HG03378 (cell line): ENCODE measurements at regions not wholly inside any gene's neighbourhood (a gene's known extent, or its start where the extent isn't known, plus 50 kb on each side); places are given as distances from the start of the nearest gene placed in this dataset.

Experiments used
- ATAC-seq: cut with Tn5 transposase; IDR thresholded peaks from one replicate; pipeline ENCODE4 v1.9.1; 2021; ENCODE audit warnings: mild to moderate bottlenecking, moderate library complexity; ENCODE audit not compliant: unreplicated experiment

DNA sequence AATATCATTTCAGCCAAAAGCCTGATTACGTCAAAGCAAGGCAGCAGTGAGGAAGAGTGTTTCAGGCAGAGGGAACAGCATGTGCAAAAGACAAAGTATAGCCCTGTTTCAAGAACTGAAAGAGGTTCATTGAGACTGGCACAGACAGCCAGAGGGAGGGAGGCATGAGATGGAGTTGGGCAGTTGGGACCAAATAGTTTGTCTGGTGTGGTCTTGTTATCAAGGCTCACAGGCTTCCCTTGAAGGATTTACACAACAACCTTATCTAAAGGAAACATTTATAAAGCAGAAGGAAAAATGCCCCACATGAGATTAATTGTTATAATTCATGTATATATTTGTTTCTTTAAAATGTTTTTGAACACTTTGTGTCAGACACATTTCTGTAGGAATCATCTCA, 253.3 kb downstream of the DMAC1 start:
- no peak for ATAC-seq

DNA sequence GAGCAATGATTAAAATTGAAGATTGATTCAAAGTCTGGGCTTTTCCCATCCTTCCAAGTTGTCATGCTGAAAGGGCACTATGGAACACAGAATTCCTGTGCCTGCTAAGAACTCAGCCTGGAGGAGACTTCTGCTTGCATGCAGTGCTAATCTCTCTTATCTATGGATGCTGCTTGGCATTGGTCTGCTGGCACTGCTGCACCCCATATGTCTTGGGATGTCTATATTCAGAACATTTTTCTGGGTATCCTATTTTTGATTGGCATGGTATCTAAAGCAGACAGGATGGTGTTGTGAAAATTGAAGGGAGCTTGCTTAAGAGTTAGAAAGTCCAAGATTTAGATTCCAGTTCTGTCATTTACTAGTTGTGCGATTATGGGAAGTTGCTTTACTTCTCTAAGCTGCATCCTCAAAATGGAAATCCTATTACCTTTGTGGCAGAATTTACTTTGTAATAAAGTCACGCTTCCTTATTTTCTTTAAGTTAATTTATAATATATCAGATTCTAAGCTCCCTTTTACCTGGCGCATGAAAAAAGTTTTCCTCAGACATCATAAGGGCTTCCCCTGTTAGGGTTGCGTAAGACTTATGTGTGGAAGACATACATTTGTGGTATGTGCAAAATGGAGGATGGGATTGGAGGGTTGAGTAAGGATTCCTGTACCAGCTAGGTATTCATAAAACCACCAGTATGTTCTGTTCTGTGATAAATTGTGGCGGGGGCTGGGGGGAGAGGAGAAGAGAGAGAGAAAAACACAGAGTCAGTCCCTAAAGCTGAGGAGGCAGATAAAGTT, 254.0 kb downstream of the DMAC1 start:
- ATAC-seq, result no peak

DNA sequence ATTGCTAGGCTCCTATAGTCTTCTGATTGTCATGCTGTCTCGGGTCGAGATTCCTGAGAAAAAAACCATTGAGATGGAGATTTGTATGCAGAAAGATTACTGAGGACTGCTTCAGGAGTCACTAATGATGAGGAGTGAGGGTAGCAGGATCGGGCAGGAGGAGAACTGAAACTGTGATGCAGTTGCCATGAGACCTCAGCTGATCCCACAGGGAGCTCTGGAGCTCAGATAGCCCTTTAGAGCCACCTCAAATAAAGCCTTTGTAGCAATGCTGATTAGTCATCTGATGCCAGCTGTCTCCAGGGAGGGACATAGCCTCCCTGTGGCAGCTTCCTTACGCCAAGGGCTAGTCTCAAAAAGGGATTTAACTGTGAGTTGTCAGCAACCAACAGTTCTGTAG, 256.9 kb downstream of the DMAC1 start:
- ATAC-seq, result no peak

DNA sequence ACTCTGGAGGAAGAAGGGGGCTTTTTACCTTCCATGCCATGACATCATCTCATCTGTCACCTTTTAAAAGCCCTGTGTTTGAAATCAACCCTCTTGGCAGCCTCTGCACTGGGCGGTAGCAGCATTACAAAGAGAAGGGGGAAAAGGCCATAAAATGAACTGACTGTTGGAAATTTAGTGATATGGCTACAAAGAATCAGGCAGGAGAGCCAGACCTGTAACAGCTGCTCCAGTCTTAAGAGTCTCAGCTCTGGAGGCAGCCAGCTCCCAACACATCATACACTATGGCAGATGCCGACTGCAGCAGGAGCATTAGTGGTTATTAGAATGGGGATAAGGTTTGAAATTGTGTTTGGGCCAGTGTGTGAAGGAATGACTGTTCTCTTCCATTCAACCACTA, 257.5 kb downstream of the DMAC1 start:
- ATAC-seq, result no peak

DNA sequence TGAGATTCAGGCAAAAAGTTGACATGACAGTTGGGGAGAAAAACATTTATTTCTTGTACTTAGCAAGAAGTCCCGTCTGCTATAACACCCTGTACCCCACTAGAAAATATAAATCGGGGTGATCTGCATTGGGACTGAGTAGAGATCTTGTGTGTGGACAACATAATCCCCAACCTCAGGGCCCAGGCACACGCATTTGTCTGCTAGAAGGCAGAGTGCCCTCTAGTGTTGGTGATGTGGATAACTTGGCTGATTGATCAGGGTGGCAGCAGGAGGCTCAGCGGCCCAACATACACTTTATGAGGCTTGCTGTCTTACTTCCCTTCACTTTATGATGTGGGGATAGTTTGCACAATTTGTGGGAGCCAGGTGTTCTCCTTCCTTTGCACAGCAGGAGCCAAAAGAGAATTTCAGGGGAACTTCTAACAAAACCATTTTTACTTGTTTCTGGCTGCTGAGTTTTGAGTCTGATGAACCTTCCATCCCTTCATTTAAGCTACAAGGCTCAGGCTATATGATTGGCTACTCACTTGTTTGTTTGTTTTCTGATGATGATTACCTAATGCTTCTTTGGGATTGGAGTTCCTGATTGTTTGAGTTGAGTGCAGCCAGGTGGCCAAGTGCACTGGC, 263.2 kb downstream of the DMAC1 start:
- ATAC-seq, result peak; percentile 87

DNA sequence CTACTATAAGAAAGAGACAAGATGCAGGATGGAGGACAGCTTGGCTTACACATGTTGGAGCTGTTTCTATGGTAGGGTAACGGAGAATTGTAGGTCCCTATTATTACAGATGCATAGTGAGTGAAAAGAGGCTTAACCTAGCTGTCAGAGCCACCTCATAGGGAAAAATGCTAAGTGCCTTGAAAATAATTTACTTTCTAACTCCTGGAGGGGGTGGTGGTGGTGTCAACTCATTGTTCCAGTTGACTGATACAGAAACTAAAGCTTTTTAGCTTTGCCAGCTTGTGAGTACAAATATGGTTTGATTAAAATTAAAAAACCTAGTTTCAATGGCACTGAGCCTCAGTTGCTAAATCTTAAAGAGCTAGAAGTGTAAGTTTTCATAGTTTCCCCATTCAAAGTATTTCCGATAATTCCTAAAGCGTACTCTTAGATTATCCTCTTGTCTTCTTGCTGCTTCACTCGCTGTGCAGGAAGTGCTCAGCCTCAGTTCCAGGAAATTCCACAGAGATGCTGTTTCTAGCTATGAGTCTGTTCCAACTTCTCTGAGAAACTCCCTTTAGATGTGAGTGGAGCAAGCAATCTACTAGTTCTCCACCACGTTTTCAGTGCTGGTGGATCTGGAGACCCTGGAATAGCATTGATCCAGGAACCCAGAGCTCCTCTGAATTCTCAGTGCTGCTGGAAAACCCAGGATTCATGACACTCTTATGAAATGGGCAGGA, 265.2 kb downstream of the DMAC1 start:
- ATAC-seq, result no peak

DNA sequence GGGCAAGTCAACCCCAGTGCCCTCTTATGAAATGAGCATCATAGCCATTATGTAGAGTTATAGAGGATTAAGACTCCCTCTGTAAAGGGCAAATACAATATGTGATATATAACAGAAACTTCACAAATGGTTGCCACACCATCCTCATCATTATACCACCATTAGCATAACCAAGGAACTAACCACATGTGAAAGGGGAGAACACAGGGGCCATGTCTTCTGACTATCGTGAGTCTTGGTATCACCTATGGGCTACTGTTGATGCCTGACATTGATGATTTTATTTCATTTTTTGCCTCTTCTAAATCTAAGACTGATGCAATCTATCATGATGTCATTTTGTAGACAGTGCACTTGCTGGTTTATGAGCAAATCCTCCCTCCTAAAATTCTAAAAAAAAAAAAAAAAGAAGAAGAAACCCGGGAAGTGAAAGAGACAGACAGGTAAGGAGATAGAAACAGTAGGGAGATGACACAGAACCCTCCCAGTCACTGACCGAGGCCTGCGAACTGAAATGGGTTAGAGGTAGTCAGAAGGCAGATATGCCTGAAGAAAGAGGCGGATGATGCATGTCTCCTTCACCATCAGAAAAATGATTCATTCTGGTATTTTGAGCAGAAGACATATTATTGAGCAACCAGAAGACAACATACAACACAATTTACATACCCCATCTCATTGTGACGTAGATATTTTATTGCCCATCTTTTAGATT, 266.0 kb downstream of the DMAC1 start:
- ATAC-seq, result no peak

DNA sequence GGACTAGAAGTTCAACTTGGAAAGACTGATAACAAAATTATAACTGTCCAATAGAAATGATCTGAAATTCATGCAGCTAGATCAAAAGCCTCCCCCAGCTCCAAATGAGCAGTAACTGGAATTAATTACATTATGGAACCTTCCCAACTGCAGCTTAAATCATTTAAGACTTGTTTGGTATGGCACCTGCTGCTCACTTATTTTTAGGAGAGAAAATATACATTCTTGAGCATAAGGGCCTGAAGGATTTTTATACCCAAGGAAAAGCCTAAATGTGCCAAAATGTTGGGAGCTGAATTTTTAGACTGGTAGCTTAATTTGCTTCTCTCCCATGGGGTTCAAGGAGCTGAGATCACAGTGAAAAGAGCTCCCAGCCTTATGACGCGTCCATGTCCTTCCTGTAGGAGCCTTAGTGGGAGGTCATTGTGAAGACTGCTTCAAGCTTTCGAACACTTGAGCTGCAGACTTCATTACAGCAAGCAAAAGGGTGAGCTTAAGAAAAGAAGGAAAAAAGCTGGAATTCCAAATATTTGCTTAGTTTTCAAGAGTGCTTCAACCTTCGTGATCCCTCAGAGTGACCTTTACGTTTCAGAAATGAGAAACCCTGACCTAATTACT, 276.0 kb downstream of the DMAC1 start:
- no peak for ATAC-seq

DNA sequence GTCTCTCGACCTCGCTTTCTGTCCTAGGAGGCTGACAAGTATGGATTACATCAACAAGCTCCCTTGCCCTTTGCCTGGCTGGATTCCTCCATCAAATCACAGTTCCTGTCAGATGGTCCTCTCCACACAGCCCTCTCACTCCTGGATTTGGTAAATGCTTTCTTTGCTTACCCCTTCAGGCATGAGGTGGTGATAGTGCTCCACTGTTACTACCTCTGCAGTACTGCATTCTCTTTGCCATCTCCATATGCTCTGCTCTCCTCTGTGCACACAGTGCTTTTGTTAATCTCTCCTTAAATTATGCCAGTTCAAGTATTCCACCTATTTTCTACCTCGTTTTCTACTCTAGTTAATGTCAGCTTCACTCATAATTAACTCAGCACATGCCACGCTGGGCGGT, 279.2 kb downstream of the DMAC1 start:
- no peak for ATAC-seq

DNA sequence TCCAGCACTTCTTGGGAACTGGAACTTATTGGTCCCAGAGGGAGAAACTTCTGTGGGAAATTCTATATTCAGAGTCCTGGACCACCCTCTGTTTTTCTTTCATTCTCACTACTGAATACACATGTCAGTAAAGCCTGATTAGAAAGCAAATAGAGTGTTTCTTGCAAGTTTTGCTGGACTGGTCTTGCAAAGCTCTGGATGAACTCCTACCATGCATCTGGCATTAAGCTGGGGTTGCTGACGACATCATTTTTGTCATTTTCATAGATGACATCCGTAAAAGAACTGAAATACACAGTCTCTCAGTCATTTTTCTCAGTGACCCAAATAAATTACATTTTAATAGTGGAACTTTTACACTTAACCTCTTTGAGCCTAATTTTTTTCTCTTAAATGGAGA, 283.2 kb downstream of the DMAC1 start:
- no peak for ATAC-seq

DNA sequence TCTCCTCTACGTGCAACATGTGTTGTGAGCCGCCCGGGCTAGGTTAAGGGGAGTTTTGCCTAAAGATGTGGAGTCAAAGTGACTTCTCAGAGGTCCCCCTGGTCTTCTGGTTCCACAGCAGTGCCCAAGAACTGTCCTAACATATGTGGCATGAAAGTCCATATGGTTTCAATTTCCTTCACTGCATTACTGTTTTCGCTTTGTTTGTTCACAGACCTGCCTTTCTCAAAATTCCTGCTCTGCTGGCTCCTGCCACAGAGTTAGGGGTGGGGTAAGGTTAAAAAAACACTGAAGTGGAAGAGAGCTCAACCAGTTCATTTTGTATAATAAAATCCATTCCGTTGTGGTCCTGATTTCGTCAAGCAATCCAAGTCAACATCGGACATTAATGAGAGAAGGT, 289.4 kb downstream of the DMAC1 start:
- ATAC-seq, result no peak

DNA sequence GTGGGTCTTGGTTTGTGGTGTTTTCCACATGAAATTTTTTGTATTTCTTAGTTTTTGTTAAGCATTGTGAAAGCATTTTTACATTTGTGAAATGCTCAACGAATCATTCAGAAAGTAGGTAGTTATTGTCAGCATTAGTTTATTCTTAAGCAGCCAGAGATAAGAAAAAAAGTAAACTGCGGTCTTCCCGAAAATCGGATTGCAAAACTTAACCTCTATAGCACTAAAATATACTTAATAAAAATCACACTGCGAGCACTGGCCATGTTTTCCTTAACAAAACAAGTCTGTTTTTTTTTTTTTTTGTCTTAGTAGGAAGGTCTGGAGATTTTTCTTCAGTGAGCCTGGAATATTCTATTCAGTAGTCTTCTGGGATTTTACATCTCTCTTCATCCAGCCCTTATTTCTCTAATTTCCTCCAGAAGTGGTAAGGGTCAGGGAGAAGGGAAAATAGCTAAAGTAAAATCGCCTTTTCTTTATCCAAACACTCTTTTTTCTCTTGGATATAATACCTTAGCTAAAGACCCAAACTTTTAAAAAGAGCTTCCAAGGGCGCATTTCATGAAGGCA, 289.9 kb downstream of the DMAC1 start:
- no peak for ATAC-seq

DNA sequence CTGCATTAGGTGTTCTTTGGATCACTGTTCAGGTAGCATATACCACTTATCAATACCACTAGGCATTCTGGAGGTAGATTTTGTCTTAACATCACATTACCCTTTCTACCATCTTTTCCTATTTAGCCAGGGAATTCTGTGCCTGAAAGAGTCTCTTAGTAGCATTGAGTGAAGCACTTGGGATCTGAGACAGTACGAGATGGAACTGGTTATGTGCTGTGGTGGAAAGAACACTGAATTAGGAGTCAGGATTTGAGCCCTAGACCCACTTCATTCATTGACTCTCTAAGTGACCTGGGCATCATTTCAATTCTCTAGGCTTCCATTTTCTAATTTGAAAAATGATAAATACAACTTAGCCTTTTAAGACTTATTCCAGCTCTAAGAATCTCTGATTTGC, 291.1 kb downstream of the DMAC1 start:
- no peak for ATAC-seq

DNA sequence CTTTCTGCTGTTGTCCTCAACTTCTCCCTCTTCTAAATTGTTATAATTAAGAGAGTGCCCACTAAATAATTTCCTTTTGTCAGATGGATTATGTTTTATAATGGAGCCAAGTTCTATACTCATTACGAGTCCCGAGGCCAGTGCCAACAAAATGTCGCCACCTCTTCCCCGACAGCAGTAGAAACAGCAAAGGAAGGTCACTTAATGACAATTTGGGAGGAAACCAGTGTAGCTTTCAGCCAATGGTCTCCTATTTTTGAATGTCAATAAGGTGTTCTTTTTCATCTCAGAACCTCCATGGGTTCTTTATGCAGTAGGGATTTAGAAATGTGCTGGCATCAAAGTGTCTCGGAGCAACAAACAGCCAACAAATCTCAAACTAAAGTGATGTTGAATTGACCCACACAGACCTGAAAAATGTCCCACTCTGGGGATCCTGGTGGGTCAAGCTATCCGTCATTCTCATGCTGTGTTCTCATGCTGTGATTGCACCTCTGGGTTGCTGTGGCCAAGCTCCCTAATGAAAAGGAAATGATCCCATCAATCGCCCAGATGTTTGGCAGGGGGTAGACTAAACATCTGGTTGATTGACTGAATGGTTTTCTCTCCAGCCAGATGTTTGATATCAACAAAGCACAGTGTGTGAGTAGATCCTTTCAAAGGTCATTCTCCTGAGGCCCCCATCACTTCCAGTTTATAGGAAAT, 291.9 kb downstream of the DMAC1 start:
- no peak for ATAC-seq

DNA sequence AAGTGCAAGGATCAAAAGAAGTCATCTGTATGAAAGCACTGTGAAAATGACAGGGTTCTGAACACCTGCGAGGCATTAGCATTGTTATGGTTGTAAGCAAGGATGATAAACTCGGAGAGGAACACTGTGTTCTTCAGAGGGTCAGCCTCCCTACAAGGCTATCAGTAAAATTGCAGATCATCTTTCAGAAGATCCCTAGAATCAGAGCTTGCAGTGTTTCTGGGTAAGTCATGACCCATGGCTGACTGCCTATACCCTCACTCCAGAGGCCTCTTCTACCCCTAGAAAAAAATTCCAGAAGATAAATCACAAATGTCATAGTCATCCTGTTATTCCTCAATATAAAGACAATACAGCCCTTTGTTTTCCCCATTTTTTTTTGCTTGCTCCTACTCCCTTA, 292.6 kb downstream of the DMAC1 start:
- no peak for ATAC-seq

DNA sequence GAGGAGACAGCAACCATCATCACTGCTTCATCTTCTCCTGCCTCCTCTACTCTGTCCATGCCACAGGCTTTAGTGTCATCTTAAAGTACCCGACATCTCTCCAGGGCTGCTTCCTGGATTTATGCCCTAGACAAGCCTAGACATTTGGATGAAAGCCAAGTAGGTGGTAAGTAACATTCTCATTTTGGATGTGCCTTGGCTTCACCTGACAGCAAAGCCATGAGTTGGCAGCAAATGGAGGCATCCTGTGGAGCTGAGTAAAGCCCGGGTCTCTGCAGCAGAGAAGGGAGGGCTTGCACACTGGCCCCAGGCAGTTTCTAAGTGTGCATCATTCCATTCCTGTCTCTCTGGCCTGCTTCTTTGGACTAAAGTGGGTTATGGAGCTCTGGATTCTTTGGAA, 299.1 kb downstream of the DMAC1 start:
- no peak for ATAC-seq

DNA sequence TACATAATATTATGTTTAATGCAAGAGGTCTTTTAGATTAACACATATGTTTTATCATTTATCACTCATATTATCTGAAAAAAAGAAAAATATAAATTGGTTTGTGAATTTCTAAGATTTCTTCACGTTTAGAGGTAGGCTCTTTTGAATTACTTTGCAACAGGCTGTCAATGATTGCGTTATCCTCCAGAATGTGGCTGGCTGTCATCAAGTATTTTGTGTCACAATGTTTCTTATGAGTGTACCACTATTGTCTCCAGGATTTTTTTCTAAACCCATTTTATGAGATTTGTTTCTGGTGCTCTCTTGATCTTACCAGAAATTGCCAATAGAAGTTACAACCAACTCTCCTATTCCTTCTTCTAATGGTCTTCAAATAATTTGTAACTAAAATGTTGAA, 307.9 kb downstream of the DMAC1 start:
- no peak for ATAC-seq

DNA sequence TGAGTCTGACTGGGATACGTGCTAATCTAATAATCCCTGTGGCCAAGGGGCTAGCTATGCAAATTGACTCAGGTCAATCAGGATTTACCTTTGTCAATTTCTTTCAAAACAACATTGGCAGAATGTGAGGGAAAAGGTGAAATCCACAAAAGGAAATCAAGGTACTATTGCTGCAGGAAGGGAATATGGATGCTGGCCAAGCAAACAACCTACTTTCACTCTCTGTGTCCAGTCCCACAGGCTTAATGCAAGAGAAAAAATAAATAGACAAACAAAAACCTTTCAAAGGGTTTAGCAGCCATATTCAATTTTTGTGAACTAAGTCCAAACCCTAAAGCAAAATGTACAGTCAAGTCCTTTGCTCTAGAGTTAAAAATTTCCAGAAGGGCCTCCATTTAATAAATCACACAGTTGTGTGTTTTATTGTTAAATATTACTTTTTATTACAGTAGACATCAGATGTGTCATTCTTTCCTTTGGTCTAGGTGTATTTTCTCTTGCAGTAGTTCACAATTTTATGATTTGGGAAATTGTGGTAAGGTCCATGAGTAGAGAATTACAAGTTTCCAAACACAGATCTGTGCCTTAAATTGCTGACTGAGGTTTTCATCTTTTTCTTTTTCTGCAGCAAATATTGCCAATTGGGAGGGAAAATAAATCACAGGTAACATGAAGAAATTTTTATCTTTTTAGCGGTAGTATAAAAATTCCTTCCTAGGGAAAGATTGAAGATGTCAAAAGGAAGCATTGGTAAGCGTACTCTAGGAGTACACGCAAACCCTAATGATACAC, 309.1 kb downstream of the DMAC1 start:
- no peak for ATAC-seq

DNA sequence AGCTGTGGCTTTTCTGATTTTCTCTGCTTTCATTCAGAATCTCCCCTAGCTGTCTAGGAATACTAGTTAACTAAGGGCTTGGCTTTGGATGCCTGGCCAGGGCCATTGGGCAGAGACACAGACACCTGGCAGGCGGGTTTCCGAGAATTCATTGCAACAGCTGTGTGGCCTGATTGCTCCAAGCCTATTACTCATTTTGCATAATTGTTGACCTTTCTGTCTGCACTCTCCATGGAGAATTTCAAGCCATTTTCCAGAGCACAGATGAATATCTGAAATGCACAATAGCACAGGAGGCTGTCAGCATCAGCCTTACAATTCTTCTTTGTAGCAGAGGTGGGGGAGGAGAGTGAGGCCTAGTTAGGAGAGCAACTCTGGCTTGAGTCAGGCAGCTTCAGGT, 310.5 kb downstream of the DMAC1 start:
- ATAC-seq, result no peak
